ENCODE measurements at regions not wholly inside any gene's neighbourhood (a gene's known extent, or its start where the extent isn't known, plus 50 kb on each side); places are given as distances from the start of the nearest gene placed in this dataset.

DNA sequence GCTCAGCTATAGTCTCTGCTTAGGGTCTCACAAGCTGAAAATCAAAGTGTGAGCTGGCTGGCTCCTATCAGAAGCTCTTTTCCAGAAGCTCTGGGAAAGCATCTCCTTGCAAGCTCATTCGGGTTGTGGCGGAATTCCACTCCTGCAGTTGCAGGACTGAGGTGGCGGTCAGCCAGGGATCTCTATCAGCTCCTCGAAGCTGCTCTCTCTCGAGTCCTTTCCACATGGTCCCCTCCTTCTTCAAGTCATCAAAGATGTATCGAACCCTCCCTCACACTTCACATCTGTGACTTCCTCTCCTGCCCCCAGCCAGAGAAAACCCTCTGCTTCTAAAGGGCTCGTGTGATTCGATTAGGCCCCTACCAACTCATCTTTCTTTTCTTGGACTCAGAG, 141.7 kb downstream of the ZFP36L2 start:
- DNase-seq = peak; percentile 59

DNA sequence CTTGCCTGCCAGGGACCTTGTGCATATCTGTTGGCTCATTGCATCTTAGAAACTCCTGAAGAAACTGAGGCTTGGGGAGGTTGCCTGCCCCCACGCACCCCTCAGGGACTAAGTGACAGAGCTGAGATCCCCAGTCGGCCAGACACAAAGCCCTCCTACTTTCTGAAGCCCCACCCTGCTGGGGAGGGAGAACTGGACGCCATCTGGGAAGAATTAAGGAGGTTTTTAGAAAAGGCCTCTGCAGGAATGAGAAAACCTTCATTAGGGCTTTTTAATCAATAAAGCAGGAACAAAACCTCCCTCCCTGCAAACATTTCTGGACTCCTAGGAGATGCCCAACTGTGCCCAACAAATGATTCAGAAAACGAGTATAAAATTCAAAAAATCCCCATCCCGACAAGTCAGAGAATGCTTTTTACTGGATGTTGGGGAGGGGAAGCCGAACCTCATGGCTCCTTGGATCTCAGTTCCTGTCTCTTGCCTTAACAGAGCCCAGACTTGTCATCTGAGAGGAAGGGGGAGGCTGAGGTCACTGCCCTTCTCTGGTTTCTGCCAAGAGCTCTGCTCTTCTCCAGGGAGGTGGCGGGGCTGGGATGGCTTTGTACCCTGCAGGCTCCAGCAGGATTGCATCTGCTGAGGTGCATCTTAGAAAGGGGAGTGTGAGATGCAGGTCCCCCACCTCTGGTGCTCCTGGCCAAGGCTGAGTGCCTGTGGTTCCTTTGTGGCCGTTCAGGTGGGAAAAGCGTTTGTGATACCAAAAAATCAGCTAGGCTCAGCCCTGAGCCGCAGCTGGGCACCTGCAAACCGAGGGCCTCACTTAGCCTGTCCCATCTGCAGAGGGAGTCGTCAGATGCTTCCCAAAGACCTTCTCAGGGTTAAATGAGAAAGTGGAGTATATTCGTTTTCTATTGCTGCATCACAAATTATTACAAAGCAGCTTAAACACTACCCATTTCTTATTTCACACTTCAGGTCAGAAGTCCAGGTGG, 142.4 kb downstream of the ZFP36L2 start:
- peak; percentile 87 for DNase-seq

DNA sequence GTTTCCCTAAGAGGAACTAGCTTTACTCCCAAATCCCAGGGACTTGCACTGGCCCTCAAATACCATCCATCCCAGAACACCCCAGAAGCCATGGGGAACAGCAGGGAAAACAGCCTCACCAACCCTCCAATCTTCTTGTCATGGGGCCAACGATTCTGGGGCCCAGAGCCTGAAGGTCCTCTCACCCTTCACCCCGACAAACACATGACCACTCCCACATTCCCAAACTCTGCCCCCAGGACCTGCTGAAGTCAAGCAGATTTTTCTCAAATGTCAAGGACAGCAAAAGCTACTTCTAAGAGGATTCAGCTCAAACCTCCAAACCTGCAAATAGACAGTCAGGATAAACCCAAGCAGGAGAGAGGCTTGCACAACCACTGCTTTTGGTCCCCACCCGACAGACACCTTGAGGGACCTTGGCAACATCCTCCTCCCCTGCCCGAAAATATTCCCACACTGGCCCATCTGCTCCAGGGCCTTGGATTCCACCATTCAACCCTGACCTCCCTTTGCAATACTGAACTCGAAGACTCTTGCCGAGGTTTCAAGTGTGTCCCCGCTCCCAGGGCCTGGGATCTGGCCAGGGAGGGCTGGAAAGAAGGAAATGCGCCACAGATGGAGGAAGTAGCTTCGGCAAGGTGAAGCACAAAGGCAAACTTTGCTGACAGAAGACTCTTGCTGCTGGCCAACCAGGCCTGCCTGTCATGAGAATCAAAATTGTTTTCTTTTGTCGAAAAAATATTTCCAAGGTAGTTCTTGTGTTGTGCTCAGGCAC, 143.3 kb downstream of the ZFP36L2 start:
- no peak for DNase-seq

DNA sequence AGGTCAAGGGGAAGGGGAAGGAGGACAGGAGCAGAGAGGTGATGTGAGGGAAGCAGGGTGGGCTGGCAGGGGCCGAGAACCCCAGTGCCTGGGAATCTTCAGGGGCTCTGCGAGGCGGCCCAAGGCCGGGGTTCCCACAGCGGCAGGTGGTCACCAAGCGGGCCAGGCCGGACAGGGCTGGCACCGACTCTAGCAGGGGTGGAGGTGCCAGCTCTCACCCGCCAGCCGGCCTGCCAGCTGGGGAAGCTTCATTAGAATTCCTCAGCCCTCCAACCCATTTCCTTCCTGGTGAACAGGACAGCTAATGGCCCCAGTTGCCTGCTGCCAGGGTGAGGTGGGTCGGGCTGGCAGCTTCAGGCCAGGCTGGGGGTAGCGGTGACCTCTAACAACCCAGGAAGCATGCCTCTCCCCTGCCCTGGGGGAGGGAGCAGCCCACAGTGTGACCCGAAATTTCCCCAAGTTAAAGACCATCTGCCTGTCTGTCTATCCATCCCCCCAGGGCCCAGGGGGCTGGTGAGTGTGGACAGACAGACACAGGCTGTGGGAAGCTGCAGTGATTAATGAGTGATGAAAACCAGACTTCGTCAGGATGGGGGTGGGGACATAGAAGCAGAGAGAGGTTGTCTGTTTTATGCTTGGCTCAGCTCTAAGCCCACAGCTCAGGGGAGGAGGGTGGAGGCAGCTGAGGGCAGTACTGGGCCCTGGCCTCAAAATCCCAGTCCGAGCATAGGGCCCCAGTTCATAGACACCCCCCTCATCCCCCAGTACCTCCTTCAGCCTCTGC, 144.1 kb downstream of the ZFP36L2 start:
- peak; percentile 92 for DNase-seq

DNA sequence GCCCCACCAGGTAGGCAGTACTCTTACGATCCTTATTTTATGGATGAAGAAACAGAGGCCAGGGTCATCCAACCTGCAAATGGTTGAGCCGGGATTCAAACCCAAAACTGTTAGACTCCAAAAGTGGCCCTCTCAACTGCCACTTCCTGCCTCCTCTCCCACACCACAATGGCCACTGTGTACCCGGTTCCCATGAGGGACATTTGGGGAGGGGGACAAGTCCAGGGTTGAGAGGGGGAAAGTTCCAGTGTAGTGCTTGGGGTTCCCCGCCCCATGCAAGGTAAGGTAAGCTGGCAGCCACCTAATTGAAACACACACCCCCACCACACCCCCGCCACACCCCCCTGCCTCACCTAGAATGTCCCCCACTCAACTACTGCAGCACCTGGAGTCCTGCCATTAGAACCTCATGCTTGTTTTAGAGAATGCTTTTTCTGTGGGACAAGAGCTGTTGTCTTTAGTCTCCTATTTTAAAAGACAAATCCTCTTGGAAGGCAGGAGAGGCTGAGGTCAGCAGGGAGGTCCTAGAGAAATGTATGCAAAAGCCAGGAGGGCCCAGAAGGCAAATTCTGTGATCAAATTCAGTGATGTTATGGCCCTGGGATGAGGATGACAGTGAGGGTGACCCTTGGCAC, 145.2 kb downstream of the ZFP36L2 start:
- DNase-seq = no peak

DNA sequence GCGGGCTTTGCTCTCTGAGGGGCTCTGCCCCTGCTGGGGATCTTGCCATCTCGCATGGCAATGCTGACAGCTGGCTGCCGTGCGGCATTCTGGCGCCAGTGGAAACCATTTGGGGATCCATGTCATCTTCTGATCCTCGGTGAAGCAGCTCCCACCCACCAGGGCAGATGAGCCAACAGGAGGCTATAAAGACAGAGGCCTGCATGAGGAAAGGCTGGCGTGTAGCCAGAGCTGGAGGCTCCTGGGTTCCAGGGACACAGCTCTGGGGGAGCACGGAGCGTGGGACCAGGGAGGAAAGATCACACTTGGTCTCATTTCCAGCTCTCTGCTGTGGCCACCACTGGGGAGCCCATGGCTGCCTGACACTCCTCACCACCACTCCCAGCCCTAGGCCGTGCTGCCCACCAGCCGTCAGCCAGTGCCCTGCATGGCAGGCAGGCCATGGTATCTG, 145.8 kb downstream of the ZFP36L2 start:
- no peak for DNase-seq

DNA sequence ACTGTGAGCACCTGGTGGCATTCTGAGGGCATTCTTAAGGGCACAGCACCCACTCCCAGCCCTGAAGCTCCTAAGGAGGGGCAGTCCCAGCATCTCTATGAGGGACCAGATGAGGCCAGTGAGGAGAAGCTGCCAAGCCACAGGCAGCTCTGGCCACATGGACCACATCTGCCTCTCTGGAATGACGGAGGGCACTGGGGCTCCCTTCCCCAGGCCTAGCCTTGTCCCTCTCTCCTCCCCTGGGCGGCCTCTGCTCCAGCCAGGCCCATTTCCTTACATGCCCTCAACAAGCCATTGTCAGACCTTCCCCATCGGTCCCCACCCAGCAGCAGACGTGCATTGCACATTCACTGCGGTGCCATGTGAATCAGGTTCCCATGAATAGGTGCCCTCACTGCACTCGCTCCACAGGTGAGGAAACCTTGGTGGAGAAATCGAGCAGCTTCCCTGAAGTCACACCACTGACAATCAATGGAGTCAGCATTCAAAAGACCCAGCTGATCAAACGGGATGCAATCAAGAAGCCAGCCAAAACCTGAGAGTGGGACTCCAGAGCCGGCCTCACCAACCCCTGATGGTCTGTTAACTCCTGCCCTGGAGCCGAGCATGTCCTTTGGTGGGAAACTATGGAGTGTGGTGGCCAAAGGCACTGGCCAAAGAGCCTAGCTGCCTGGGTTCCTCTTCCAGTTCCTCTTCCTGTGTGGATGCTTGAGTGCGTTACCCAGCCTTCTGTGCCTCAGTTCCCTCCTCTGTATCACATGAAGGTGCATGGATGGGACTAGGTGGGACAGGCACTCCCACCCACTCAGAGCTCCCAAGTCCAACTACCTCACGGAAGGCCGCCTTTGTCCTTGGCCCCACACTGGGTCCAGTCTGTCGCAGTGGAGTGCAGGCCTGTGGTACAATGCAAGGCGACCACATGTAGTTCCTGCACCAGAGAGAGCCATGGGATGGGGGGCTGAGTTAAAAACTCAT, 147.3 kb downstream of the ZFP36L2 start:
- no peak for DNase-seq

DNA sequence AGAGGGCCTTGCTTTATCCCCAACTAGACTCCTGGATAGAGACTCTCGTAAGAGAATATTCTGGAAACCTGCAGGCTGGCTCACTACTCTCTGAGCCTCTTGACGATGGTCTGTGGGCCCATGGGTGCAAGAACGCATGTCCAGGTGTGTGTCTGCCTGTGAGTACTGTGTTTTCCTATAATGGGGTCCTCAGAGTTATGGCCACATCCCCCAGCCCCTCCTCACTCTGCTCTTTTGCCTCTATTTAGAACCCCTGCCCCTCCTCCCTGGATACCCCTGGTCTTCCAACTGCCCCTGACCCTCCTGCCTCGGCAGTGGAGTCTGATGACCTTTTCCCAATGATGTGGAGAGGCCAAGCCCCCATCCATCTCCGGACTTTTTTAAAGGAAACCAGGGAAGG, 148.1 kb downstream of the ZFP36L2 start:
- no peak for DNase-seq

DNA sequence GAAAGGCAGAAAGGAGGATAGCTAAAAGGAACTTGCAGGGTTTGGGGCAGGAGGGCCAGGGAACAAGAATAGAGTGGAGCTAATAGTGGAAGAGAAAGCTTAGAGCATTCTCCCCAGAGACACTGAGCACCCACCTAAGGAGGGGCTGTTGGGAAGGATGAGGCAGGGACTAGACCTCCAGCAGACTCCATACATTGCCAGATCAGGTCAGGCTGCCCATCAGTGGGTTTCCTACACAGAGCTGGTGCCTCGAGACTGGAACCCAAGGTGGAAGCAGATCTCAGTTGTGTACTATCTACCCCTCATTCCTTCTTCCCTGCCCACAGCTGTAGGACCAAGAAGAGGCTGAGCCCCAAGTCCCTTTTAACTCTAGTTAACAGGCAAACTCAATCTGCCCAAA, 148.5 kb downstream of the ZFP36L2 start:
- no peak for DNase-seq

DNA sequence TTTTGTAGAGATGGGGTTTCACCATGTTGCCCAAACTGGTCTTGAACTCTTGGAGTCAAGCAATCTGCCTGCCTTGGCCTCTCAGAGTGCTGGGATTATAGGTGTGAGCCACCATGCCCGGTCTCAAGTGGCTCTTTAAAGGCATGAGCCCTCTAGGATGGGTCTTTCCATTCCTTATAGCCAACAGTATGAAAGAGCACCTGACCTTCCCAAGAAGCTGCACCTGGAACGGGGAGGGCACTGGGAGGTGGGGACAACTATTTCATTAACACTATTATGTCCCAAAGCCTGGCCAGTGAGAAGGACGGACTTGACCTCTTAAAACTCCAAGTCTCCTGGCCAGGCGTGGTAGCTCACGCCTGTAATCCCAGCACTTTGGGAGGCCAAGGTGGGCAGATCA, 149.7 kb downstream of the ZFP36L2 start:
- DNase-seq = no peak

DNA sequence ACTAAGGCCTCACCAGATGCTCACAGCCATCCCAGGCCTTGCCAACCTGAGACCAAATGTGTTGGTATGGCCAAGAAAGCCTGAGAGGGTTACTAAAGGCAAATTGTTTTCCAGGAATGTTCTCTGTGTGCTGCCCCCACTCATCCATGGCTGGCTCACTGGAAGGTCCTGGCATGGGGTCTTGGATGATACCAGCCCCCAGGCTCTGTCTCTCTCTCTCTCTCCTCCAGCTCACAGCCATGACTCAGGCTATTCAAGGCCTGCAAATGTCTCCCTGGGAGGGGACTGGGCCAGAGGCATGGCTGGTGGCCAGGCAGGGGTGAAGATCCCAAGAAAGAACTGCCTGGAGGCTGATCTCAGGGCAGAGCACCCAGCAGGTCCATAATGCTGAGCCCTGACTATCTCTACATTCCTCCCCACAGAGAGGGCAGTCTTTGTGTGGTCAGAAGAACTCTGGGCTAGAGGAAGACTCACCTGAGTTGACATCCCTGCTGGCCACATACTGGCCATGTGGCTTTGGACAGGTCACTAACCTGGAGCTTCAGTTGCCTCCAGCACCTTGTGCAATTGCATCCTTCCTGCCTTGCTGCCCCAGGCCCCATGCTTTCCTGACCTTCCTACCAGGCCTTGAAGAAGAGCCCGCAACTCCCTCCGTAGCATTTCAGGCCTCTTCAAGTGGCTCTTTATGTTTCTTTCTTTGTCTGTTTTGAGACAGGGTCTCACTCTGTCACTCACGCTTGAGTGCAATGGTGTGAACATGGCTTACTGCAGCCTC, 150.4 kb downstream of the ZFP36L2 start:
- DNase-seq = peak; percentile 96

DNA sequence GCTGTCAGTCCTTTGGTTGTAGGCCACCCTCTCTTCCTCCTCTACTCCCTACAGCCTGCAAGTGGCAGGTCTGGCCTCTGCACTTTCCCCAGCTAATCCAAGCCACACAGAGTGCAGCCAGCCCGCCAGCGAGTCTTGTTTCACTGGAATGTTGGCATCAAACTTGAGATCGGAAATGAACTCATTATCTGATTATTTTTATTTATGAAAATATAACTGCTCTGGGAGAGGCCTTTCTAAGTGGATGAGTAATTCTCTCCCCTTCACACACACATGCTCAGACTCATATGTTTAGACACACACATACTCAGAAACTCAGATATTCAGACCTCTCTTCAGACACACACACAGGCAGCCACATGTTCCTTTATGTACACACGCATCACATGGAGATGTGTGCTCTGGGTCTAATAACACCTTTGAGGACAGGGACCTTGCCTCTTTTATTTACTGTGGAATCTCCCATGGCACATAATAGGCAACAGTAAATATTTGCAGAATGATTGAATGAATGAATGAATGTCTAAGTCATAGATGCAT, 151.3 kb downstream of the ZFP36L2 start:
- peak; percentile 99 for DNase-seq

DNA sequence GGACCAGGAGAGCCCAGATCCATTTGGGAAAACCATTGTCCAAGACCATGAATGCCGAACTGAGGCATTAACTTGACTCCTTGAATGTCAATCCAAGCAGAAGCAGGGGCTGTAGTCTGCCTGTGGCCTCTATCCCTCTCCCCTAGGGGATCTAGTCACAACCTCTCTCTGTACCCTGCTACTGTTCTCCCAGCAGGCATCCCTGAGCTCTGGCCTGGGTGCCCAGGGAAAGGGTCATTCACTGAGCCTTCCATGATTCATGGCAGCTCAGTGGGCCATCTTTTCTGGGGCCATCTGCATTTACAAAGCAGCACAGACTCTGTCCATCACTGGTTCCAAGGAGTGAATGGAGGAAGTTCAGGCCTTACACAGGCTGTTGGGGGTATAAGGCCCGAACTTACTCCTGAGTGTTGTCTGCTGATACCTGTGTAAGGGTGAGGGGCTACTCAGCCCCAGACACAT, 151.8 kb downstream of the ZFP36L2 start:
- no peak for DNase-seq

DNA sequence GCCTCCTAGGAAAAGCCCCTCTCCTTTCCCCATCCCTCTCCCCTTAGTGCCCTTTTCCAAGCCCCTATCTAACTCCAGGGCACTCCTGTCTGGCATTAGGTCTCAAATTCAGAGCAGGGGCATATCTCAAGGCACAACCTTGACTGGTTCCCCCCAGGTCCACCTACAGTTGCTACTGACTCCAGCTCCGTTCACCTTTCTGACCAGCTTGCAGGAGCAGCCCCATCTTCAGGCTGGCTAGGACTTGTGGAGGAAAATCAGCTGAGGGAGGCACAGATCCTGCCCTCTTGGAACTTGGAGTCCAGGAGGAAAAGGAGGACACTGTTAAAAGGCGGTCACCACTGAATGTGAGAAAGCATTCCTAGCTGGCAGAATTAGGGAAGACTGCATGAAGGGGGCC, 152.4 kb downstream of the ZFP36L2 start:
- no peak for DNase-seq

DNA sequence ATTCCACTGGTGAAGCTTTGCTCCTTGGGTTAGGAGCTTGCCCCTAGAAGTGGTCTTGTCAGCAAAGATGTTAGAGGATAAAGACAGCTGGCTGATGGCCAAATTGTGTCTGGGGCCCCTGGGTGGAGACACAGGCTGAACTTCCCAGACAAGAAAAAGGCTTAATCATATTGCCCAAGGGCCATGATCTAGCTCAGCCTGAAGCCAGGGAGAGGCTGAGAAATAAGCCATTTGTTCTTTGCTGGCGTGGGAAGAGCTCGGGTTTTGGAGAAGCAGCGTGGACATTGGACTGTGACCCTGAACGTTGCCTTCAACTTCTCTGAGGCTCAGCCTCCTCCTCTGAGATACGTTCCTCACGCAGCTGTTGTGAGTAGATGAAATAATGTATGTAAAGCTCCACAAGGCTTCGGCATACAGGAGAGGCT, 153.0 kb downstream of the ZFP36L2 start:
- peak; percentile 79 for DNase-seq

DNA sequence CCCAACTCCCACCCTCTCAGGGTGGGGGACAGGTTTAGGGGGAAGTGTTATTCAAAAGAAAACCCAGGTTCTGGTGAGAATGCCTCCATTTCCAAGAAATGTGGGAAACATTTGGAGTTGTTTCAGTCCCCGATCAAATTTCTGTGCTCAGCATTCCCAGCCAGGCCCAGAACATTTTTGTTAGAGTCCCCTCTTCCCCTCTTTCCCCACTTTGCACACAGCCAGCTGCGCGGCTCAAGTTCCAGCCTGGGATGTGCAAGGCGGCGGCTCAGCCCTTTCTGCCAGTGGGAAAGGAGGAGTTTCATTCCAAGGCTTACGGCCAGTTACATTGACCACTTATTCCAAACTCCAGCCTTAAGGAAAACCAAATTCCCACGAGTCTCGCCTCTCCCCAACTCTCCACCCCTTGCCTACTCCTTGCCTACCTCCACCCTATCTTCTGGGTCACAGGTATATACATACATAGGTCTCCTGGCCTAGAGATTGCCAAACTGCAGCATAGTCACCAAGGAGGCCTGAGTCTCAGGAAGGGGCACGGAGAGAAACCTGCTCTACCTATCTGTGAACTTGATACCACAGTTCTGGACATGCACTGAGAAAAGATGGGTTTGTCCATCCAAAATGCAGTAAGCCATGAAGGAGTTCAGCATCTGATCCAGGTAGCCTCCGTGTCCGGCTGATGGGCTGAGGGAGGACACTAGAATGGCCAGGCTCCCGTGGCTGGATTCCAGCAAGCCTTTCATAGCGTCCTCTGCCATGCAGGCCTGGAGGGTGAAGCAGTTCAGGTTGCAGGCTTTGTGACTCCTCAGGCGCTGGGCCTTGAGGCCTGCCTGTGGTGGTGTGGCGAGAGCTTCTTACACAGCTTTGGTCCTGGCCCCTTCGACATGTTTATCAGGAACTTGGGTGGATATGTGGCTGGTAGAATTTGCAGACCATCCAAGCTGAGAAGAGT, 154.5 kb downstream of the ZFP36L2 start:
- peak; percentile 52 for DNase-seq

DNA sequence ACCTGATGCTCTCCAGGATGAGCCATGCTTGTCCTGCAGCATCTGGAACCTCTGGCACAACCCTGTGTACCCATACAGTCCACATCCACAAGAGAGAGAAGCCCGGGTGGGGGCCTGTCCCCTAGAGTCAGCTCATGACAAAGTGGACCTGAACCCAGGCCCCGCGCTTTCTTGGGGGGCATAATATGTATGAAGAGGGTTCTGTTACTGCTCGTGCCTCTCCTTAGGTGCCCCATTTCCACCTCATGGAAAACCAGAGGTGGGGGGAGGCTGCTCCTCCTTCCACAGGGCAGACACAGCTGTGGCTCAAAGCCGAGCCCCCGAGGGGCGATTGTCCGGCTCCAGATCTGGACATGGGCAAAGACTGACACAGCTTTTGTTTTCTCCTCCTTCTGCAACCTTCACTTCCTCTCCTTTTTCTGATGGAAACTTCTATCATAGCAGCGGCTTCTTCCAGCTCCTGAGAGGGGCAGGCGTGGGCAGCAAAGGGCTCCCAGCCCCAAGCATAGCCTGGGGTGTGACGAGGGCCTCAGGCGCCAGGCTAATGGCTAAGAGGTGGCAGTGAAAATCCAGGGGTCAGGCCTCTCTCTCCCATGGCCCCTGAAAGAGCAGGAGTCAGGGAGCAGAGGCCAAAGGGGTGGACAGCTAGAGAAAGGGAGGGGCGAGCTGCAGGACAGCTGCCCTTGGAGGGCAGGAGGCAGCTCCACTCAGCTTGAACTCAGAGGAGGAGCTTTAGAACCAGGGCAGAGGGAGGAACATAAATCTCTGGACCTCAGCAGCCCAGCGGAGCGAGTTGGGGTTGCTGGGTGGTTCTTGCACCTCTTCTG, 155.5 kb downstream of the ZFP36L2 start:
- DNase-seq = no peak

DNA sequence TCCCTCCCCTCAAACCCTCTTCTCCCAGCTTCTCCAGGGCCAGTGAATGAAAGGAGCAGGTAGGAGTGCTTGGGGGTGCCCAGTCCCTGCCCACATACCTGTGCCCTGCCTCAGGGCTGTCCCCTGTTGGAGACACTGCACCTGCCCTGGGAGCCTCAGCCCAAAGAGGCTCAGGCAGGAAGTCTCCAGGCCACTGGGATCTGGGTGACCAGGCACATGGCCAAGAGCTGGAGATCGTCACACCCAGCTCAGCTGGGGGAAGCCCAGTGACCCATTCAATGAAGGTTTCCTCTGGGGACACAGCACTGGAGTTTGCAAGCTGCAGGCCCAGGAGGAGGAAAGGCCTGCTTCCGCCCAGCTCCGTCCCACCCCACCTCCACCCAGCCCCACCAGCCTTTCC, 156.4 kb downstream of the ZFP36L2 start:
- peak; percentile 58 for DNase-seq

Data from fibroblast of skin of back (primary cell).